ENCODE measurements at regions not wholly inside any gene's neighbourhood (a gene's known extent, or its start where the extent isn't known, plus 50 kb on each side); places are given as distances from the start of the nearest gene placed in this dataset.

- H3K9ac ChIP-seq (ENCODE audit: low read length in 5 of 5): no peak overlapping the region
- H3K27me3 ChIP-seq (ENCODE audit: control insufficient read depth in 5 of 5, insufficient read depth in 4 of 5, low read length in 5 of 5): no peaks in the 10 kb centered on the region
- H3K9me3 ChIP-seq (ENCODE audit: control insufficient read depth in 5 of 5, low read length in 5 of 5): no peaks in the 10 kb centered on the region
- peaks cover 0 to 11% (median 7%) of the 10 kb centered on the region in 5 donors for H3K4me1 ChIP-seq (ENCODE audit: control insufficient read depth in 5 of 5, insufficient read depth in 5 of 5, low read length in 5 of 5)
- H3K36me3 ChIP-seq (ENCODE audit: control insufficient read depth in 5 of 5, insufficient read depth in 5 of 5, low read length in 5 of 5): no peaks in the 10 kb centered on the region
- H3K4me3 ChIP-seq (ENCODE audit: low read depth in 1 of 5, low read length in 5 of 5): no peak overlapping the region
- H3K27ac ChIP-seq (ENCODE audit: low read depth, low read length): no peak overlapping the region
Observed at GRCh38 chr1:221875004-221875330, 133.1 kb upstream of the DUSP10 start.

- H3K9ac ChIP-seq (ENCODE audit: low read length in 5 of 5): no peak overlapping the region
- no peak overlapping the region for H3K4me3 ChIP-seq (ENCODE audit: low read depth in 1 of 5, low read length in 5 of 5)
- no peaks in the 10 kb centered on the region for H3K36me3 ChIP-seq (ENCODE audit: control insufficient read depth in 5 of 5, insufficient read depth in 5 of 5, low read length in 5 of 5)
- H3K4me1 ChIP-seq (ENCODE audit: control insufficient read depth in 5 of 5, insufficient read depth in 5 of 5, low read length in 5 of 5): peaks cover 0 to 7% (median 6%) of the 10 kb centered on the region in 5 donors
- H3K9me3 ChIP-seq (ENCODE audit: control insufficient read depth in 5 of 5, low read length in 5 of 5): no peaks in the 10 kb centered on the region
- H3K27ac ChIP-seq (ENCODE audit: low read depth, low read length): no peak overlapping the region
- H3K27me3 ChIP-seq (ENCODE audit: control insufficient read depth in 5 of 5, insufficient read depth in 4 of 5, low read length in 5 of 5): no peaks in the 10 kb centered on the region
Observed at GRCh38 chr1:221874285-221875003, 132.6 kb upstream of the DUSP10 start.

GRCh38 chr1:221873673-221874072 is 131.8 kb upstream of the DUSP10 start:
- no peak overlapping the region for H3K9ac ChIP-seq (ENCODE audit: low read length in 5 of 5)
- H3K4me1 ChIP-seq (ENCODE audit: control insufficient read depth in 5 of 5, insufficient read depth in 5 of 5, low read length in 5 of 5): no peaks in the 10 kb centered on the region
- no peaks in the 10 kb centered on the region for H3K36me3 ChIP-seq (ENCODE audit: control insufficient read depth in 5 of 5, insufficient read depth in 5 of 5, low read length in 5 of 5)

GRCh38 chr1:221871056-221871455 is 129.2 kb upstream of the DUSP10 start:
- H3K4me3 ChIP-seq (ENCODE audit: low read depth in 1 of 5, low read length in 5 of 5): no peak overlapping the region
- H3K4me1 ChIP-seq (ENCODE audit: control insufficient read depth in 5 of 5, insufficient read depth in 5 of 5, low read length in 5 of 5): no peaks in the 10 kb centered on the region
- no peaks in the 10 kb centered on the region for H3K9me3 ChIP-seq (ENCODE audit: control insufficient read depth in 5 of 5, low read length in 5 of 5)
- no peak overlapping the region for H3K27ac ChIP-seq (ENCODE audit: low read depth, low read length)
- H3K9ac ChIP-seq (ENCODE audit: low read length in 5 of 5): no peak overlapping the region
- no peaks in the 10 kb centered on the region for H3K36me3 ChIP-seq (ENCODE audit: control insufficient read depth in 5 of 5, insufficient read depth in 5 of 5, low read length in 5 of 5)
- no peaks in the 10 kb centered on the region for H3K27me3 ChIP-seq (ENCODE audit: control insufficient read depth in 5 of 5, insufficient read depth in 4 of 5, low read length in 5 of 5)

More at GRCh38 chr1:221873673-221874072, 131.8 kb upstream of the DUSP10 start:
- no peaks in the 10 kb centered on the region for H3K27me3 ChIP-seq (ENCODE audit: control insufficient read depth in 5 of 5, insufficient read depth in 4 of 5, low read length in 5 of 5)
- no peak overlapping the region for H3K27ac ChIP-seq (ENCODE audit: low read depth, low read length)
- H3K4me3 ChIP-seq (ENCODE audit: low read depth in 1 of 5, low read length in 5 of 5): no peak overlapping the region
- H3K9me3 ChIP-seq (ENCODE audit: control insufficient read depth in 5 of 5, low read length in 5 of 5): no peaks in the 10 kb centered on the region

- Histone ChIP-seq H3K9me3 (ENCODE audit: control insufficient read depth in 5 of 5, low read length in 5 of 5) (no peaks in the 10 kb centered on the region), H3K27me3 (ENCODE audit: control insufficient read depth in 5 of 5, insufficient read depth in 4 of 5, low read length in 5 of 5) (no peaks in the 10 kb centered on the region), H3K27ac (ENCODE audit: low read depth, low read length) (no peak overlapping the region), H3K9ac (ENCODE audit: low read length in 5 of 5) (no peak overlapping the region), H3K36me3 (ENCODE audit: control insufficient read depth in 5 of 5, insufficient read depth in 5 of 5, low read length in 5 of 5) (no peaks in the 10 kb centered on the region), H3K4me3 (ENCODE audit: low read depth in 1 of 5, low read length in 5 of 5) (no peak overlapping the region), H3K4me1 (ENCODE audit: control insufficient read depth in 5 of 5, insufficient read depth in 5 of 5, low read length in 5 of 5) (no peaks in the 10 kb centered on the region)
Observed at GRCh38 chr1:221869779-221870178, 127.9 kb upstream of the DUSP10 start.

GRCh38 chr1:221868593-221869303 is 126.9 kb upstream of the DUSP10 start:
- H3K4me1 ChIP-seq (ENCODE audit: control insufficient read depth in 5 of 5, insufficient read depth in 5 of 5, low read length in 5 of 5): no peaks in the 10 kb centered on the region
- H3K9me3 ChIP-seq (ENCODE audit: control insufficient read depth in 5 of 5, low read length in 5 of 5): no peaks in the 10 kb centered on the region
- no peak overlapping the region for H3K9ac ChIP-seq (ENCODE audit: low read length in 5 of 5)
- no peak overlapping the region for H3K27ac ChIP-seq (ENCODE audit: low read depth, low read length)
- H3K27me3 ChIP-seq (ENCODE audit: control insufficient read depth in 5 of 5, insufficient read depth in 4 of 5, low read length in 5 of 5): no peaks in the 10 kb centered on the region
- H3K36me3 ChIP-seq (ENCODE audit: control insufficient read depth in 5 of 5, insufficient read depth in 5 of 5, low read length in 5 of 5): no peaks in the 10 kb centered on the region
- H3K4me3 ChIP-seq (ENCODE audit: low read depth in 1 of 5, low read length in 5 of 5): no peak overlapping the region

- Histone ChIP-seq H3K9ac (ENCODE audit: low read length in 5 of 5) (no peak overlapping the region), H3K27ac (ENCODE audit: low read depth, low read length) (no peak overlapping the region), H3K9me3 (ENCODE audit: control insufficient read depth in 5 of 5, low read length in 5 of 5) (no peaks in the 10 kb centered on the region), H3K4me1 (ENCODE audit: control insufficient read depth in 5 of 5, insufficient read depth in 5 of 5, low read length in 5 of 5) (no peaks in the 10 kb centered on the region), H3K27me3 (ENCODE audit: control insufficient read depth in 5 of 5, insufficient read depth in 4 of 5, low read length in 5 of 5) (no peaks in the 10 kb centered on the region), H3K4me3 (ENCODE audit: low read depth in 1 of 5, low read length in 5 of 5) (no peak overlapping the region), H3K36me3 (ENCODE audit: control insufficient read depth in 5 of 5, insufficient read depth in 5 of 5, low read length in 5 of 5) (no peaks in the 10 kb centered on the region)
Observed at GRCh38 chr1:221867003-221867402, 125.1 kb upstream of the DUSP10 start.

GRCh38 chr1:221865808-221866207 is 123.9 kb upstream of the DUSP10 start:
- H3K4me3 ChIP-seq (ENCODE audit: low read depth in 1 of 5, low read length in 5 of 5): no peak overlapping the region
- H3K36me3 ChIP-seq (ENCODE audit: control insufficient read depth in 5 of 5, insufficient read depth in 5 of 5, low read length in 5 of 5): no peaks in the 10 kb centered on the region
- no peaks in the 10 kb centered on the region for H3K9me3 ChIP-seq (ENCODE audit: control insufficient read depth in 5 of 5, low read length in 5 of 5)
- no peaks in the 10 kb centered on the region for H3K27me3 ChIP-seq (ENCODE audit: control insufficient read depth in 5 of 5, insufficient read depth in 4 of 5, low read length in 5 of 5)
- H3K27ac ChIP-seq (ENCODE audit: low read depth, low read length): no peak overlapping the region
- H3K9ac ChIP-seq (ENCODE audit: low read length in 5 of 5): no peak overlapping the region
- no peaks in the 10 kb centered on the region for H3K4me1 ChIP-seq (ENCODE audit: control insufficient read depth in 5 of 5, insufficient read depth in 5 of 5, low read length in 5 of 5)

GRCh38 chr1:221863635-221864034 is 121.7 kb upstream of the DUSP10 start:
- Histone ChIP-seq H3K27ac (ENCODE audit: low read depth, low read length) (no peak overlapping the region), H3K4me1 (ENCODE audit: control insufficient read depth in 5 of 5, insufficient read depth in 5 of 5, low read length in 5 of 5) (no peaks in the 10 kb centered on the region), H3K9ac (ENCODE audit: low read length in 5 of 5) (no peak overlapping the region), H3K27me3 (ENCODE audit: control insufficient read depth in 5 of 5, insufficient read depth in 4 of 5, low read length in 5 of 5) (no peaks in the 10 kb centered on the region), H3K36me3 (ENCODE audit: control insufficient read depth in 5 of 5, insufficient read depth in 5 of 5, low read length in 5 of 5) (no peaks in the 10 kb centered on the region), H3K4me3 (ENCODE audit: low read depth in 1 of 5, low read length in 5 of 5) (no peak overlapping the region), H3K9me3 (ENCODE audit: control insufficient read depth in 5 of 5, low read length in 5 of 5) (no peaks in the 10 kb centered on the region)

GRCh38 chr1:221862971-221863370 is 121.1 kb upstream of the DUSP10 start:
- H3K27ac ChIP-seq (ENCODE audit: low read depth, low read length): no peak overlapping the region
- no peaks in the 10 kb centered on the region for H3K4me1 ChIP-seq (ENCODE audit: control insufficient read depth in 5 of 5, insufficient read depth in 5 of 5, low read length in 5 of 5)
- H3K36me3 ChIP-seq (ENCODE audit: control insufficient read depth in 5 of 5, insufficient read depth in 5 of 5, low read length in 5 of 5): no peaks in the 10 kb centered on the region
- no peak overlapping the region for H3K9ac ChIP-seq (ENCODE audit: low read length in 5 of 5)
- H3K9me3 ChIP-seq (ENCODE audit: control insufficient read depth in 5 of 5, low read length in 5 of 5): no peaks in the 10 kb centered on the region
- H3K27me3 ChIP-seq (ENCODE audit: control insufficient read depth in 5 of 5, insufficient read depth in 4 of 5, low read length in 5 of 5): no peaks in the 10 kb centered on the region
- no peak overlapping the region for H3K4me3 ChIP-seq (ENCODE audit: low read depth in 1 of 5, low read length in 5 of 5)
